NCI-H2171 (cell line): ENCODE measurements at regions not wholly inside any gene's neighbourhood (a gene's known extent, or its start where the extent isn't known, plus 50 kb on each side); places are given as distances from the start of the nearest gene placed in this dataset.

Experiments used
- DNase-seq: peaks from one replicate; lab custom pipeline; 2025; lab: John Stamatoyannopoulos, UW

GRCh38 chr11:70848243-70848750, 404.1 kb downstream of the SHANK2 start:
- no peak for DNase-seq

- no peak for DNase-seq
These were observed 403.3 kb downstream of the SHANK2 start for GRCh38 chr11:70849031-70849430.

GRCh38 chr11:70851308-70851707, 401.1 kb downstream of the SHANK2 start:
- no peak for DNase-seq

- DNase-seq, result no peak
These were observed 400.5 kb downstream of the SHANK2 start for GRCh38 chr11:70851907-70852306.

GRCh38 chr11:70853068-70853769, 399.2 kb downstream of the SHANK2 start:
- no peak for DNase-seq

- no peak for DNase-seq
These were observed 398.6 kb downstream of the SHANK2 start for GRCh38 chr11:70853770-70854108.

- no peak for DNase-seq
These were observed 398.2 kb downstream of the SHANK2 start for GRCh38 chr11:70854201-70854600.

GRCh38 chr11:70854901-70855556, 397.3 kb downstream of the SHANK2 start:
- no peak for DNase-seq

- DNase-seq, result no peak
These were observed 394.5 kb downstream of the SHANK2 start for GRCh38 chr11:70857894-70858293.

- DNase-seq, result no peak
These were observed 393.2 kb downstream of the SHANK2 start for GRCh38 chr11:70859180-70859579.

- DNase-seq, result no peak
These were observed 391.5 kb downstream of the SHANK2 start for GRCh38 chr11:70860888-70861287.

- no peak for DNase-seq
These were observed 390.8 kb downstream of the SHANK2 start for GRCh38 chr11:70861559-70861958.

- no peak for DNase-seq
These were observed 390.3 kb downstream of the SHANK2 start for GRCh38 chr11:70862093-70862492.

GRCh38 chr11:70863186-70863585, 389.2 kb downstream of the SHANK2 start:
- no peak for DNase-seq

GRCh38 chr11:70863993-70864392, 388.4 kb downstream of the SHANK2 start:
- no peak for DNase-seq

- DNase-seq, result no peak
These were observed 387.0 kb downstream of the SHANK2 start for GRCh38 chr11:70865356-70865755.

- no peak for DNase-seq
These were observed 385.5 kb downstream of the SHANK2 start for GRCh38 chr11:70866834-70867233.

- no peak for DNase-seq
These were observed 384.9 kb downstream of the SHANK2 start for GRCh38 chr11:70867281-70868047.

- no peak for DNase-seq
These were observed 384.0 kb downstream of the SHANK2 start for GRCh38 chr11:70868341-70868885.

- no peak for DNase-seq
These were observed 383.3 kb downstream of the SHANK2 start for GRCh38 chr11:70869054-70869453.

- no peak for DNase-seq
These were observed 380.5 kb downstream of the SHANK2 start for GRCh38 chr11:70871881-70872280.

GRCh38 chr11:70872299-70872698, 380.1 kb downstream of the SHANK2 start:
- DNase-seq, result no peak
